Caki2 (cell line): ENCODE measurements at regions not wholly inside any gene's neighbourhood (a gene's known extent, or its start where the extent isn't known, plus 50 kb on each side); places are given as distances from the start of the nearest gene placed in this dataset.
"Not testable (repeated sequence)": the region's sequence is repeated elsewhere in the genome, so short reads cannot be mapped to it uniquely, and the experiment has no call there.

Experiments used
- DNase-seq: peaks from one replicate; pipeline ENCODE4 v3.0.0-alpha.2; 2015; ENCODE audit warnings: low read depth
- in situ Hi-C: cut with HindIII; loops from 2 replicates; pipeline ENCODE4 v1.10.0; 2016; ENCODE audit warnings: low sequenced_read_pairs, low pct_unique_long_range_greater_than_20kb, mixed read lengths

DNA sequence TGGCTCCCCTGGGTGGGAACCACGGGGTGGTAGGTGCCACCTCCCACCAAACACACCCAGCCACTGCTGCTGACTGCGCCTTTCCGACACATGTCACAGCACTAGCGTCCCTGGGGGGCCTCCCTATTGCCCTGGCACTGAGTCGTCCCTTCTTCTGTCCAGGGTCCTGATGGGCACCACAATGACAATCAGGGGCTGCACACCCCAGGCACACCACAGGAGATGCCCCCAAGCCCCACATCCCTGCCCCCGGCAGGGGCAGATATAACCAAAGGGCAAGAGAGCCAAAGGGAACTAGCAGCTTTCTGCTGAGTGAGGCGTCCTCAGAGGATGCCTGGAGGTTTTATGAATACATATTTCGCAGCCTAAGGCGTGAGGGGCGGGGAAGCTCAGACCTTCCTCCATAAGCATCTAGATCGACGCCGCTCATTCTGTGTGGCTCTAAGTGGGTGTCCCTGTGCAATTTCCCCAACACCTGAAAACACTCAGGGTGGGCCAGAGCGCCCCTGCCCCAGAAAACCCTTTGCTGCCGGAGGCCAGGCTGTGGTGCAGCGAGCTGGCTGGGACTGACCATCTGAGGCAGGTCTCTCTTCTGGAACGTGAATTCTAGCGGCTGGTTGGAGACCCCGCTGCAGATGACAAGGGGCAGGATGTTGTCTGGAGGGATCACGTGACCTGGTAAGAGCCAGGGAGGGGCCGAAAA lies 186.7 kb downstream of the KLRB1 start:
- DNase-seq, in situ Hi-C loops: not testable (repeated sequence)

DNA sequence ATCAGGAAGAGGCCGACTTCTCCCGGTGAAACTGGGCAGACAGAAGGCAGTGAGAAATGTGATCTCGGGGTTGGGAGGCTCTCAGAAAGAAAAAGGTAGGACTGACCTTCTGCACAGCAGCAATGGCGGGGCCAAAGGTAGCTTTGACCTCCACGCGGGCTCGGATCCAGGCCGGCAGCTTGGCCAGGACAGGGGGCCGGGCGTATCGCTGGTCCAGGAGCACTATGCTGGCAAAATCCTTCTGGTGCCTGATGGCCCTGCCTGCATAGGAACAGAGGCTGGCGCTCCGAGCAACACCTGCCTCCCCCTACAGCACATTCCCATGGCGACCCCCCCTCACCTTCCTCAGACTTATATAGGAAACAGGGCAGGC lies 189.1 kb downstream of the KLRB1 start:
- DNase-seq, in situ Hi-C loops: not testable (repeated sequence)

DNA sequence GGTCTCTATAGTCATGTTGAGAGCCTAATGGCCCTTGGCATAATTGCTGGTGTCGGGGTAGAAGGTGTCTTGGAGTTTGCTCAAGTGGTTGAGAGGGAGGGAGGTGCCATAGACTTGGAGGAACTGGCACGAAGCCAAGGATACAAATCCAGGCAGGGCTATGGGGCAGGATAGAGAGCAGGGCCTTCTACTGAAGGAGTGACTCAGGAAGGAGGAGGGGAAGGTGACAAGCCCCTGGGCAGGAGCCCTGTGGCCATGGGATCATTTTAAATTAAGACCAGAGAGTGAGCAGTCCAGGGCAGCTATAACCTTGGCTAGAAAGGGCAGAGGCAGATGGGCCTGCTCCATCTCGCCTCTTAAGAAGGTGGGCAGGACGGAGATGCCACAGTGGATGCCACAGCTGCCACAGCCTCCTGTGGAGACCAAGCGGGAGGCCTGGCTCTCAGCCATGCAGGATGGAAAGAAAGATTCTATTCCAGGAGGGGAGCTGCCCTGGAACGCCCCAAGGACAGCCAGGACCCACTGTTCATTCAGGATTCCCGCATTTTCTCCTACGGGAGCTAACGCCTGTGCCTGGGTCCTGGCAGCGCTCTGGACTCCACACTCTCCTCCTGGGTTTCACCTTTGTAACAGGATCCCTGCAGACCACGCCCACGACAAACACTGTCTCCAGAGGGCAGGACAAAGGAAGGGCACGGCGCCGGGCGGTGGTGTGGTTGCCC lies 189.6 kb downstream of the KLRB1 start:
- in situ Hi-C loops, DNase-seq: not testable (repeated sequence)

DNA sequence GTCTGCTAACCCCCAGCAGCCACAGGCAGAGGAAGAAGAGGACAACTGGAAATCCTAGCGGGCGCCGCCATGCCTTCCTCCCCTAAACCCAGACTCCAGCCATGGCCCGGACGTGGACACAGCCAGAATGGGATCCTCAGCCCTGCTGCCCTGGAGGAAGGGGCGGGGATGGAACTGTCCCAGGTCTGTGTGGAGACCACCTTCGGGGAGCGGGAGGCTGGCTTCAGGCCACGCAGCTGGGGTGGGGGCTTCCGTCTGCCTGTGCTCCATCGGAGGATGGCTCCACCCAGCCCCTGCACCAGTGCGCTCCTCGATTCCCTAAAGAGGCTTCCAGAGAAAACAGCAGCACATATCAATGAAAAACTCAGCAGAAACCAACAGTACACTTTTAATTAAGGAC lies 190.4 kb downstream of the KLRB1 start:
- DNase-seq, in situ Hi-C loops: not testable (repeated sequence)

DNA sequence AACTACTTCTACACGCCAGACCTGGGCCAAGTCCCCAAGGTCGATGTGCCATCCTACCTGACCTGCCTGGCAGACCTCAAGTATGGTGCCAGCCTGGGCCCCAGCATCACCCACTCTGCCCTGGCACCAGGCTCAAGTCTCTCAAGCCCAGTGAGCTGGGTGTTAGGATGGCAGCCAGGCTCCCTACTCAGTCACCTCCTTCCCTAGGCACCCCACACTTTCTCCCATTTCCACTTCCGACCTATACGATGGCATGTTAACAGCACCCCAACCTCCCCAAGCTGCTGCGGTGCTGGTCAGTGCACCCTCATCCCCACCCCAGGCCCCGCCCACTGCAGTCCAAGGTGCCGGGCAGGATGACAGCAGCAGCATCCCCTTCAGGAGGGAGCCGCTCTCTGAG lies 191.4 kb downstream of the KLRB1 start:
- in situ Hi-C loops, DNase-seq: not testable (repeated sequence)

DNA sequence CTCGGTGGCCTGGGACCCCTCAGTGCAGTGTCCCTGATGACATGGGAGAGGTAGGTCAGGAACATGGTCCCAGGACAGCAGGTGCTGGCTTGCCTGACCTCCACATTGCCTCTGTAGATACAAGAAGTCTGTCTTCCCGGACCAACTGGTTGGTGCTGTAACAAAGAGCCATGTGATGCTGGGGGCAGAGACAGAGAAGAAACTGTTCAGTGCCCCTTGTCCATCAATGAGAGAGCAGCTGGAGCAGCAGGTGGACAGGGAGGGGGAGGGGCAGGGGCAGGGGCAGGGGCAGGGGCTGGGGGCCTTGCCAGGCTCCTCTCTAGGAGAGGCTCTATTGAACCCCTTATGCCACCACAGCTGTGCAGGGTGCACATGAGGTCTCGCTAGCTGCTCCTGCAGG lies 191.8 kb downstream of the KLRB1 start:
- DNase-seq, in situ Hi-C loops: not testable (repeated sequence)

DNA sequence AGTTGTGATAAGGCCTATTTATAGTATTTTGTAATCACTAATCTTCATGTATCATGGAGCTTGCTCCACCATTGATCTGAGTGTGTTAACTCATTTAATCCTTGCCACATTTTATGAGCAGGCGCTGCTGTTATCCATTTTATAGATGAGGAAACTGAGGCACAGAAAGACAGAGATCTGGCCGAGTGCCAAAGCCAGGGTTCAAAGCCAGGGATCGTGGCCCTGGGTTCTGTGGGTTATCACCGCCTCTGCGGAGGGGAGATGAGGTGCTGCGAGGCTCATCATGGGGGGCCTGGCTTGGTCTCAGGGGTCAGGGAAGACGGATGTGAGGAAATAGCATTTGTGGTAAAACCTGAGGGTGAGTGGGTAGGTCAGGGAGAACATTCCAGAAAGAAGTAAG lies 193.9 kb downstream of the KLRB1 start:
- DNase-seq, in situ Hi-C loops: not testable (repeated sequence)

DNA sequence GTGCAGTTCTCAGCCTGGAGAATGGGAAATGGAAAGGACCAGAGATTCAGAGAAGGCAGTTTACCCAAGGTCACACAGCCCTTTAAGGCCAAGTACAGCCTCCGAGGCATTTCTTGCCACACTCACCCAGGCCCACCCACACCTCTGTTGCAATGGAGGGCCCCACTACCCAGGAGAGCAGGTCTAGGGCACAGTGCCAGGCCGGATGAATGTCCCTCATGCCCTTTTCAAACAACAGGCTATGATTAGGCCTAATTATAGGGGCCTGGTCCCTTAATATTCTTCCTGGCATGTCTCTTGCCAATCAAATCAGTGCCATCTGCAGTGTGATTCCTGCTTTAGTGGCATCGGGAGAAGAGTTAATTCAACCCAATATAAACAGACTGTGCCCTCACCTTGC lies 195.3 kb downstream of the KLRB1 start:
- DNase-seq, in situ Hi-C loops: not testable (repeated sequence)

DNA sequence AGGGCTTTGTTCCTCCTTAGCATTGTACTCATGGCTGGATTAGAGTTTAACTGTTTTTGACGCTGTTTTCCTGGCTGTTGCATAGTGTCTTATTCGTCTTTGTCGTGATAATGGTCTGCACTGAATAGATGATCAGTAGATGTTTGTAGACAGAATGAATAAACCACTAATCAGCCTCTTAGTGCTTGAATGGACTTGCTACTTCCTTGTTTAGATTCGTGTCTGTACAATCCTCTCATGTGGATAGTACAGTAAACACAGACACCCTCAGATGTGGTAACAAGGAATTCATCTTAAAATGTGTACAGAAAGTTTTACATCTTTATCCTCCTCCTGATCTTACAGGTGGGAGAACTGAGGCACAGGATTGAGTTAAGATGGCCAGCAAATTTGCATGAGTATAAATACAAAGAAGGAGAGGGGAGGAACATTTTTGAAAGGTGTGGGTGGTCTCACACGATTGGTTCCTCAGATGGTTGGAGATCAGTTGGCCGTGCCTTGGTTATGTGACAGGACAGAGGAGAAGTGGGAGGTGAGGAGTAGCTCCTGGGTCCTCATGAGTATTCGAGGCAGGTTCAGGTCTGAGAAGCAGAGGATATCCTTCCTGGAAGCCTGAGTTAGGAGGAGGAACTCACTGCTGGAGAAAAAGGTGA lies 196.0 kb downstream of the KLRB1 start:
- DNase-seq: peak; percentile 52
- in situ Hi-C loops: not testable (repeated sequence)

DNA sequence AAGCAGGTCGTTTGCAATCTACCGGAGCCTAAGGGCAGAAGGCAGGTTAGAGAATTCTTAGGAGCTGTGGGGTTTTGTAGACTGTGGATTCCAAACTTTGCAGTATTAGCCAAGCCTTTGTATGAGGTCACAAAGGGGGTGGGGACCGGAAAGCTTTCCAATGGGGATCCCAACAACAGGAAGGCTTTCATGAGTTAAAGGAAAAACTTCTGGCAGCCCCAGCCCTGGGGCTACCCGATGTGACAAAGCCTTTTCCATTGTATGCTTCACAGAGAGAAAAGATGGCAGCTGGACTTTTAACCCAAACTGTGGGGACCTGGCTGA lies 199.2 kb upstream of the PZP start:
- DNase-seq, in situ Hi-C loops: not testable (repeated sequence)

DNA sequence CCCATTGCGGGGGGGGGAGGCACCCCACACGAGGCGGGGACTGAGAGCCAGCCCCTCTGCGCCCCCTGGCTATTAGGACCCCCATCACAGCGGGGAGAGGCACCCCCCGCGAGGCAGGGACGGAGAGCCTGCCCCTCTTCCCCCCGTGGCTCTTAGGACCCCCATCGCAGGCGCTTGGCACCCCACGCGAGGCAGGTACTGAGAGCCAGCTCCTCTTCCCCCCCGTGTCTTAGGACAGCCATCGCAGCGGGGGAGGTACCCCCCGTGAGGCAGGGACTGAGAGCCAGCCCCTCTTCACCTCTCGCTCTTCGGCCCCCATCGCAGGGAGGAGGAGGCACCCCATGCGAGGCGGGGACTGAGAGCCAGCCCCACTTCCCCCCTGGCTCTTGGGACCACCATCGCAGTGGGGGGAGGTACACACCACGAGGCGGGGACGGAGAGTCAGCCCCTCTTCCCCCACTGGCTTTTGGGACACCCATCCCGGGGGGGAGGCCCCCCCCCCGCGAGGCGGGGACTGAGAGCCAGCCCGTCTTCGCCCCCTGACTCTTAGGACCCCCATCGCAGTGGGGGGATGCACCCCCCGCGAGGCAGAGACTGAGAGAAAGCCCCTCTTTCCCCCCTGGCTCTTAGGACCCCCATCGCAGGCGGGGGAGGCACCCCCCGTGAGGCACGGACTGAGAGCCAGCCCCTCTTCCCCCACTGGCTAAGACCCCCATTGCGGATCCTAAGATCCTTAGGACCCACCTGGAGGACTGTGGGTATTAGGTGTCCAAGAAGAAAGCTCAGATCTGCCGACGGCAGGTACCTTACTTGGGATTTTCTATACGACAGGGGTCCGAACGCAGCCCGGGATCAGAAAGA lies 198.6 kb upstream of the PZP start:
- in situ Hi-C loops: no loop called here
- DNase-seq: no peak

DNA sequence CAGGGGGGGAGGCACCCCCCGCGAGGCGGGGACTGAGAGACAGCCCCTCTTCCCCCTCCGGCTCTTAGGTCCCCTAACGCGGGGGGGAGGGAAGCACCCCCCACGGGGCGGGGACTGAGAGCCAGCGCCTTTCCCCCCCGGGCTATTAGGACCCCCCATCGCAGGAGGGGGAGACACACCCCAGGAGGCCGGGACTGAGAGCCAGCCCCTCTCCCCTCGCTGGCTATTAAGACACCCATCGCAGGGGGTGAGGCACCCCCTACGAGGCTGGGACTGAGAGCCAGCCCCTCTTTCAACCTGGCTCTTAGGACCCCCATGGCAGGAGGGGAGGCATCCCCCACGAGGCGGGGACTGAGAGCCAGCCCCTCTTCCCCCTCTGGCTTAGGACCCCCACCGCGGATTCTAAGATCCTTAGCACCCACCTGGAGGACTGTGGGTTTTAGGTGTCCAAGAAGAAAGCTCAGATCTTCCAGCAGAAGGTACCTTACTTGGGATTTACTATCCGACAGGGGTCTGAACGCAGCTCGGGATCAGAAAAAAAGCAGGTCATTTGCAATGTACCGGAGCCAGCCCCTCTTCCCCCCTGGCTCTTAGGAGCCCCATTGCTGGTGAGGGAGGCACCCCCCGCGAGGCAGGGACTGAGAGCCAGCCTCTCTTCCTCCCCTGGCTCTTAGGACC lies 197.8 kb upstream of the PZP start:
- no peak for DNase-seq
- in situ Hi-C loops: no loop called here

DNA sequence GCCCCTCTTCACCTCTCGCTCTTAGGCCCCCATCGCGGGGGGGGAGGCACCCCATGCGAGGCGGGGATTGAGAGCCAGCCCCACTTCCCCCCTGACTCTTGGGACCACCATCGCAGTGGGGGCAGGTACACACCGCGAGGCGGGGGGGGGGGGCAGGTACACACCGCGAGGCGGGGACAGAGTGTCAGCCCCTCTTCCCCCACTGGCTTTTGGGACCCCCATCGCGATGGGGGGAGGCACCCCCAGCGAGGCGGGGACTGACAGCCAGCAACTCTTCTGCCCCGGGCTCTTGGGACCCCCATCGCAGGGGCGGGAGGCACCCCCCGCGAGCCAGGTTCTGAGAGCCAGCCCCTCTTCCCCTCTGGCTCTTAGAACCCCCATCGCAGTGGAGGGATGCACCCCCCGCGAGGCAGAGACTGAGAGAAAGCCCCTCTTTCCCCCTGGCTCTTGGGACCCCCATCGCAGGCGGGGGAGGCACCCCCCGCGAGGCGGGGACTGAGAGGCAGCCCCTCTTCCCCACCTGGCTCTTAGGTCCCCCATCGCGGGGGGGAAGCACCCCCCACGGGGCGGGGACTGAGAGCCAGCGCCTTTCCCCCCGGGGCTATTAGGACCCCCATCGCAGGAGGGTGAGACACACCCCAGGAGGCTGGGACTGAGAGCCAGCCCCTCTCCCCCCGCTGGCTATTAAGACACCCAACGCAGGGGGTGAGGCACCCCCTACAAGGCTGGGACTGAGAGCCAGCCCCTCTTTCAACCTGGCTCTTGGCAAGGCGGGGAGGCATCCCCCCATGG lies 196.5 kb upstream of the PZP start:
- in situ Hi-C loops: no loop called here

DNA sequence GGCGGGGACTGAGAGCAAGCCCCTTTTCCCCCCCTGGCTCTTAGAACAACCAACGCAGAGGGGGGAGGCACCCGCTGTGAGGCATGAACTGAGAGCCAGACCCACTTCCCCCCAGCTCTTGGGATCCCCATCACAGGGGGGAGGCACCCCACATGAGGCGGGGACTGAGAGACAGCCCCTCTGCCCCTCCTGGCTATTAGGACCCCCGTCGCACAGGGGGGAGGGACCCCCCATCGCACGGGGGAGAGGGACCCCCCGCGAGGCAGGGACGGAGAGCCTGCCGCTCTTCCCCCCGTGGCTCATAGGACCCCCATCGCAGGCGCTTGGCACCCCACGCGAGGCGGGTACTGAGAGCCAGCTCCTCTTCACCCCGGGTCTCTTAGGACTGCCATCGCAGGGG lies 195.8 kb upstream of the PZP start:
- no peak for DNase-seq
- in situ Hi-C loops: no loop called here

More for the DNA sequence above, 196.5 kb upstream of the PZP start:
- DNase-seq: no peak

DNA sequence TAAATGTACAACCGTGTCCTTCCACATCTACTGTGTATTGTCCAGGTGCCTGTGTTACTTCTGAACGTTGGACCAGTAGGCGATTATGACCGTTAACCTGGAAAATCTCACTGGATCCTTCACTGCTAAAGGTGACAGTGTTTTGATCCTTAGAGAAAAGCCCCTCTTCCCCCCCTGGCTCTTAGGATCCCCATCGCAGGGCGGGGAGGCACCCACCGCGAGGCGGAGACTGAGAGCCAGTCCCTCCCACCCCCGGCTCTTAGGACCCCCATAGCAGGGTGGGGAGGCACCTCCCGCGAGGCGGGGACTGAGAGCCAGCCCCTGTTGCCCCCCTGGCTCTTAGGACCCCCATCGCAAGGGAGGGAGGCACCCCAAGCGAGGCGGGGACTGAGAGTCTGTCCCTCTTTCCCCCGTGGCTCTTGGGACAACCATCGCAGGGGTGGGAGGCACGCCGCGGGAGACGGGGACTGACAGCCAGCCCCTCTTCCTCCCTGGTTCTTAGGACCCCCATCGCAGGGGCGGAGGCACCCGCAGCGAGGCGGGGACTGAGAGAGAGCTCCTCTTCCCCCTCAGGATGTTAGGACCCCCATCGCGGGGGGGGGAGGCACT lies 194.3 kb upstream of the PZP start:
- in situ Hi-C loops, DNase-seq: not testable (repeated sequence)

DNA sequence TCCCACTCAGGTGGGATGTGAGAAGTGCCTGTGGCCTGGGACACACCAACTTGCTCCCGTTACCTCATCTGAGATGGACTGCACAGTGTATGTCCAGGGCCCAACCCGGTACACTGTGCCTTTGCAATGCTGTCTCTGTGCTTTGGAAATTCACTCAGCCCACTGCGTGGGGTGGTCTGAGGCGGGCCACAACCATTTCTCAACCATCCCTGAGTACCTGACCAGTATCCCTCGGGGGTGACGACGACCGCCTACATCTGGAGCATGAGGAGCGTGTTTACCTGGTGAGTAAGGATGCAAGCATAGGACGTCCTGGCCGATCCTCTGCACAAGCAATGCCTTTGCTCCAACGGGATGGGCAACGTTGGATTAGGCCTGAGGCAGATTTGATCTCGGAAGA lies 188.2 kb upstream of the PZP start:
- DNase-seq, in situ Hi-C loops: not testable (repeated sequence)

DNA sequence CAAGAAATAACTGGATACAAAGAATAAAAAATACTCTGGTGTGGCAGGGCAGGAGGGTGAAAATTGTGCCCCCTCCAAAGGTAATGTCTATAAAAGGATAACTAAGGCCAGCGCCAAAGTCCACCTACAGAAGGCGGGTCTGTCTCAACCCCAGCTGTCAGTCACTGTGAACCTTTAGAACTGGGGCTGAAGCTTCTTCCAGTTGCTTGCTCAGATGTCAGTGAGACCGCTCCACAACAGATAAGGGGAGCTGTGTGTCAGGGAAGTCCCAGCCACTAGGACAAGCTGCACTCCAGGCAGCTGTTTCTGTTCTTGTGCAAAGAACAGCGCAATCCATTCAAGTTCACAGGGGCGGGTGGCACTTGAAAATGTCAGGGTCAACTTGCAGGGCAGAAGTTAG lies 187.0 kb upstream of the PZP start:
- in situ Hi-C loops, DNase-seq: not testable (repeated sequence)
